ENCODE measurements at regions not wholly inside any gene's neighbourhood (a gene's known extent, or its start where the extent isn't known, plus 50 kb on each side); places are given as distances from the start of the nearest gene placed in this dataset.

DNA sequence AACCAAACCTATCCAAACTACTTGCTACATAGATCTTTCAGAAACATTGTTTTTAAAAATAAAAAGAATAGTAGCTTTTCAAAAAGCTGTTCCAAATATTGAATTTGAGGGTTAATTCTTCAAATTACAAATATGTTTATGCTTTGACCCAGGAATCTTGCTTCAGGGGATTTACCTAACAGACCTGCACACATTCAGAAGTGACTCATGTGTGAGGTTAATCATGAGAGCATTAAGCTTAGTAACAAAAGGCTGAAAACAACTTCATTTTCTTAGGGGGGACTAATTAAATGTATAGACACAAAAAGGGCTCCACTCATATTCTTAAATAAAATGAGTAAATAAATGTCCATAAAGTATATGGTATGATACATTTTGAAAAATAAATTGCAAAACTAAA is 672.4 kb upstream of the FLRT2 start:
- TF ChIP-seq, protein P1, sequence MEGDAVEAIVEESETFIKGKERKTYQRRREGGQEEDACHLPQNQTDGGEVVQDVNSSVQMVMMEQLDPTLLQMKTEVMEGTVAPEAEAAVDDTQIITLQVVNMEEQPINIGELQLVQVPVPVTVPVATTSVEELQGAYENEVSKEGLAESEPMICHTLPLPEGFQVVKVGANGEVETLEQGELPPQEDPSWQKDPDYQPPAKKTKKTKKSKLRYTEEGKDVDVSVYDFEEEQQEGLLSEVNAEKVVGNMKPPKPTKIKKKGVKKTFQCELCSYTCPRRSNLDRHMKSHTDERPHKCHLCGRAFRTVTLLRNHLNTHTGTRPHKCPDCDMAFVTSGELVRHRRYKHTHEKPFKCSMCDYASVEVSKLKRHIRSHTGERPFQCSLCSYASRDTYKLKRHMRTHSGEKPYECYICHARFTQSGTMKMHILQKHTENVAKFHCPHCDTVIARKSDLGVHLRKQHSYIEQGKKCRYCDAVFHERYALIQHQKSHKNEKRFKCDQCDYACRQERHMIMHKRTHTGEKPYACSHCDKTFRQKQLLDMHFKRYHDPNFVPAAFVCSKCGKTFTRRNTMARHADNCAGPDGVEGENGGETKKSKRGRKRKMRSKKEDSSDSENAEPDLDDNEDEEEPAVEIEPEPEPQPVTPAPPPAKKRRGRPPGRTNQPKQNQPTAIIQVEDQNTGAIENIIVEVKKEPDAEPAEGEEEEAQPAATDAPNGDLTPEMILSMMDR (IDR thresholded peaks at IDR 0.05) = no peak
- TF ChIP-seq POLR2A (IDR thresholded peaks at IDR 0.05) (no peak), EP300 (IDR thresholded peaks at IDR 0.05) (no peak)

Measured in sigmoid colon (tissue), 4 donors.